ENCODE measurements at regions not wholly inside any gene's neighbourhood (a gene's known extent, or its start where the extent isn't known, plus 50 kb on each side); places are given as distances from the start of the nearest gene placed in this dataset.

- TF ChIP-seq POLR2AphosphoS5 (IDR thresholded peaks at IDR 0.05) (no peak), CTCF (IDR thresholded peaks at IDR 0.05) (no peak), POLR2A (IDR thresholded peaks at IDR 0.05) (no peak)
- Histone ChIP-seq H3K27me3 (no peaks in the 10 kb centered on the region), H3K27ac (no peak overlapping the region), H3K9me3 (no peaks in the 10 kb centered on the region), H3K4me1 (no peaks in the 10 kb centered on the region), H3K36me3 (no peaks in the 10 kb centered on the region), H3K4me3 (no peak overlapping the region)
- DNase-seq (ENCODE audit: low spot score in 2 of 2), result no peak
- intact Hi-C loops (cut with DNase I; ENCODE audit: low total_unique reads), result no loop called here
Measured at GRCh38 chr6:82419132-82419581, 55.5 kb downstream of the TPBG start.

DNA sequence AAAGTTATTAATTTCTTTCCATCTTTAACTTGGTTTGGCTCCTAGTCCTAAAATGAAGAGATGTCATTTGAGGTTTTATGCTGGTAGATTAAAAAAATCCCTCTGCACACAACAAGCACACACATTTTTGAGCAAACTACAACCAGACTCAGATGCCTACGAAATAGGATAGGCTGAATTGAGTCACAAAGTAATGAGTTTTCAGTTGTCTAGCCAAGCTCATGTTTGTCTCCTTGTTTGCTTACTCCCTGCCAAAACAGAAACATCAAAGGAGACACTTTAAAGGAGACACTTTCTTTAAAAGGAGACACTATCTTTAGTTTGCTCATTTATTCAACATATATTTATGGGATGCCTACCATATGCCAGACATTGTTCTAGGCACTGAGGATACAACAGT is 56.2 kb downstream of the TPBG start:
- Histone ChIP-seq H3K4me1 (no peaks in the 10 kb centered on the region), H3K4me3 (no peak overlapping the region), H3K27ac (no peak overlapping the region), H3K9me3 (no peaks in the 10 kb centered on the region), H3K36me3 (no peaks in the 10 kb centered on the region), H3K27me3 (no peaks in the 10 kb centered on the region)
- DNase-seq (ENCODE audit: low spot score in 2 of 2), result no peak
- intact Hi-C loops (cut with DNase I; ENCODE audit: low total_unique reads), result no loop called here
- no peak for TF ChIP-seq CTCF (IDR thresholded peaks at IDR 0.05)
- TF ChIP-seq POLR2AphosphoS5 (IDR thresholded peaks at IDR 0.05), result no peak
- TF ChIP-seq POLR2A (IDR thresholded peaks at IDR 0.05), result no peak

DNA sequence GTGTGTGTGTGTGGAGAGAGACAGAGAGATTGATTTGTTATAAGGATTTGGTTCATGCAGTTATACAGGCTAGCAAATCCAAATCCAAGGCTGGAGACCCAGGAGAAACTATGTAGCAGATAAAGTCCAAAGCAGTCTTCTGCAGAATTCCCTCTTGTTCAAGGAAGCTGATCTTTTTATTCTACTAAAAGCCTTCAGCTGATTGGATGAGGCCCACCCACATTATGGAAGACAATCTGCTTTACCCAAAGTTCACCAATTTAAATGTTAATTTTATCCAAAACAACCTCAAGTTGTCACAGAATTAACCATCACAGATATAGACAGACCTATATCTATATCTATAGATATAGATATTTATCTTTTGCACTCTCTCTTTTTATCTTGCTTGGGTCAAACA is 67.0 kb downstream of the TPBG start:
- Histone ChIP-seq H3K9me3 (no peaks in the 10 kb centered on the region), H3K27ac (no peak overlapping the region), H3K4me3 (no peak overlapping the region), H3K36me3 (no peaks in the 10 kb centered on the region), H3K27me3 (no peaks in the 10 kb centered on the region), H3K4me1 (no peaks in the 10 kb centered on the region)
- intact Hi-C loops (cut with DNase I; ENCODE audit: low total_unique reads), result loop anchor here (5.0 kb wide), 1 partner anchor 88 kb away; no protein-coding TSS in a partner anchor
- no peak for TF ChIP-seq CTCF (IDR thresholded peaks at IDR 0.05)
- TF ChIP-seq POLR2A (IDR thresholded peaks at IDR 0.05), result no peak
- TF ChIP-seq POLR2AphosphoS5 (IDR thresholded peaks at IDR 0.05), result no peak
- no peak for DNase-seq (ENCODE audit: low spot score in 2 of 2)

- Histone ChIP-seq H3K4me1 (no peaks in the 10 kb centered on the region), H3K27me3 (no peaks in the 10 kb centered on the region), H3K9me3 (no peaks in the 10 kb centered on the region), H3K36me3 (no peaks in the 10 kb centered on the region), H3K27ac (no peak overlapping the region), H3K4me3 (no peak overlapping the region)
- intact Hi-C loops (cut with DNase I; ENCODE audit: low total_unique reads), result no loop called here
- TF ChIP-seq POLR2A (IDR thresholded peaks at IDR 0.05) (no peak), POLR2AphosphoS5 (IDR thresholded peaks at IDR 0.05) (no peak), CTCF (IDR thresholded peaks at IDR 0.05) (no peak)
- no peak for DNase-seq (ENCODE audit: low spot score in 2 of 2)
Measured at GRCh38 chr6:82436740-82437139, 73.1 kb downstream of the TPBG start.

GRCh38 chr6:82437701-82438100 is 74.1 kb downstream of the TPBG start:
- Histone ChIP-seq H3K4me1 (no peaks in the 10 kb centered on the region), H3K9me3 (no peaks in the 10 kb centered on the region), H3K36me3 (no peaks in the 10 kb centered on the region), H3K27ac (no peak overlapping the region), H3K4me3 (no peak overlapping the region), H3K27me3 (no peaks in the 10 kb centered on the region)
- no peak for DNase-seq (ENCODE audit: low spot score in 2 of 2)
- TF ChIP-seq POLR2AphosphoS5 (IDR thresholded peaks at IDR 0.05), result no peak
- TF ChIP-seq POLR2A (IDR thresholded peaks at IDR 0.05), result no peak
- TF ChIP-seq CTCF (IDR thresholded peaks at IDR 0.05), result no peak
- intact Hi-C loops (cut with DNase I; ENCODE audit: low total_unique reads), result no loop called here

Measured in breast epithelium (tissue), 4 donors.